ENCODE measurements at regions not wholly inside any gene's neighbourhood (a gene's known extent, or its start where the extent isn't known, plus 50 kb on each side); places are given as distances from the start of the nearest gene placed in this dataset.

DNA sequence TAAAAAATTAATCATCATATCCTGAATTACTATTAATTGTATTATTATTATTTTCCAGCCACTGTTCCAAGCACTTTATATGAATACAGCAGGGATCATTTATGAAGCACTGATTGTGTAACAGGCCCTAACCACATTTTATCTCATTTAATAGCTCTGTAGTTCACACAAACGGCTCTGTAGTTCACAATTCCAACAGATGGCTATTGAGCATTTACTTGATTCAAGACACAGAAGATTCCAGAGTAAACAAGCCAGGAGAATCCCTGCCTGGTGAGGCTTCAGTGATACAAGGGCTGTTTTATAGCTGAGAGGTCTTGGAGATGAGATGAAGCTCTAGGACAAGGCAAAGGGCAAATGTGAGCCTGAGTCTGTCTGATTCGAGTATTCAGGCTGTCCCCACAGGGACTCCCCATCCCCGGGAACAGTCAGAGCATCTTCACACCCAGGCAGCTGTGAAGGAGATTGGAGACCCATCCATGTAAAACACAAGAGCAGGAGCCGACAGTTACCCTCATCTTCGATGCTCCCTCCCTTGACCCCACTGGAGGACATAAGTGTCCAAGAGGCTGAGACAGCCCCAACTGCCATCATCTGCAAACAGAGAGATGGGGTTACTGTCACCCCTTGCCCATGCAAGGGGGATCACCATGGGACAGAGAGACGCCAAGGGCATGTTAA lies 222.5 kb downstream of the MN1 start:
- no peaks in the 10 kb centered on the region for H3K9me3 Mint-ChIP-seq (ENCODE audit: low read depth)
- no peaks in the 10 kb centered on the region for H3K36me3 Mint-ChIP-seq
- no peaks in the 10 kb centered on the region for H3K4me1 Mint-ChIP-seq (ENCODE audit: low read depth)
- H3K4me3 Mint-ChIP-seq = no peak overlapping the region
- H3K27ac Mint-ChIP-seq = no peak overlapping the region
- H3K27me3 Mint-ChIP-seq = peaks cover 9% of the 10 kb centered on the region

GRCh38 chr22:27580311-27580897 lies 221.2 kb downstream of the MN1 start:
- H3K27ac Mint-ChIP-seq = no peak overlapping the region
- H3K27me3 Mint-ChIP-seq = peaks cover 5% of the 10 kb centered on the region
- no peaks in the 10 kb centered on the region for H3K9me3 Mint-ChIP-seq (ENCODE audit: low read depth)

DNA sequence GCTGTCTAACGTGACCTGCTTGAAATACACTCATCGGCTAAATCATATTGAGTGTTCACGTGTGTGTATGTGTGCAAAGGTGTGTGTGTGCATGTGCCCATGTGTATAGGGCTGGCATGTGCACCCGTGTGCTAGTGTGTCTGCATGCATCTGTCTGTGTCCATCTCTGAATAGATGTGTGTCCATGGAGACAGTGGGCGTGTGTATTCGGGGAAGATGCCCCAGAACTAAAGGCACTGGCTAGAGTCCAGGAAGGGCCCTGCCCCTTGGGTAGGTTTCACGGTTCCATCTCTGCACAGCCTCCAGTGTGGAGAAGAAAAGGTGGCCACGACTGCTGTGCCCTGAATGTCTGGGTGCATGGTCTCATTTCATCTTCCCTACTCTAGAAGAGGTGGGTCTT lies 220.3 kb downstream of the MN1 start:
- Mint-ChIP-seq H3K4me3 (no peak overlapping the region), H3K36me3 (no peaks in the 10 kb centered on the region), H3K27me3 (peaks cover 6% of the 10 kb centered on the region), H3K9me3 (ENCODE audit: low read depth) (no peaks in the 10 kb centered on the region), H3K4me1 (ENCODE audit: low read depth) (no peaks in the 10 kb centered on the region), H3K27ac (no peak overlapping the region)

More at GRCh38 chr22:27580311-27580897, 221.2 kb downstream of the MN1 start:
- no peaks in the 10 kb centered on the region for H3K36me3 Mint-ChIP-seq
- no peaks in the 10 kb centered on the region for H3K4me1 Mint-ChIP-seq (ENCODE audit: low read depth)
- no peak overlapping the region for H3K4me3 Mint-ChIP-seq

GRCh38 chr22:27581688-27582087 lies 219.9 kb downstream of the MN1 start:
- H3K9me3 Mint-ChIP-seq (ENCODE audit: low read depth) = no peaks in the 10 kb centered on the region
- H3K4me3 Mint-ChIP-seq = no peak overlapping the region
- H3K27me3 Mint-ChIP-seq = peaks cover 6% of the 10 kb centered on the region
- no peaks in the 10 kb centered on the region for H3K4me1 Mint-ChIP-seq (ENCODE audit: low read depth)
- H3K36me3 Mint-ChIP-seq = no peaks in the 10 kb centered on the region
- H3K27ac Mint-ChIP-seq = no peak overlapping the region

- no peak overlapping the region for H3K4me3 Mint-ChIP-seq
- H3K27me3 Mint-ChIP-seq = peaks cover 6% of the 10 kb centered on the region
- no peaks in the 10 kb centered on the region for H3K4me1 Mint-ChIP-seq (ENCODE audit: low read depth)
- H3K36me3 Mint-ChIP-seq = no peaks in the 10 kb centered on the region
- no peak overlapping the region for H3K27ac Mint-ChIP-seq
- no peaks in the 10 kb centered on the region for H3K9me3 Mint-ChIP-seq (ENCODE audit: low read depth)
Observed at GRCh38 chr22:27583856-27584255, 217.7 kb downstream of the MN1 start.

GRCh38 chr22:27585141-27585540 lies 216.4 kb downstream of the MN1 start:
- Mint-ChIP-seq H3K4me3 (no peak overlapping the region), H3K36me3 (no peaks in the 10 kb centered on the region), H3K4me1 (ENCODE audit: low read depth) (no peaks in the 10 kb centered on the region), H3K27ac (no peak overlapping the region), H3K9me3 (ENCODE audit: low read depth) (no peaks in the 10 kb centered on the region), H3K27me3 (peaks cover 8% of the 10 kb centered on the region)

DNA sequence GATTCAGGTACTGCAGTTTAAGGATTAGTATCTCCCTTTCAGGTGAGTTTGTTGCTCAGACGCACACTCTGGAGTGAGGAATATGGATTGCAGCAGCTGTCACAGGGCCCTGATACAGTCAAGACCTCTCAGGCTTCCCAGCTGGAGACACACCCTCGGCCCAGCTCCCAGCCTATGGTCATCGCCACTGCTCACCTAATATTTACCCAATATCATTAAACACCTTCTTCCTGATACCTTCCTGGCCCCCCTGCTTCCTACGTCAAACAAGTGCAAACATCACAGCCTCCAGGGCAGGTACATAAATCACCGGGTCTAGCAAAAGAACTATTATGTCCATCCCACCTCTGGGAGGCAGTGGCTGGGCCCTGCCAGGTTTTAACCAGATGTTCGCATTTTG lies 213.3 kb downstream of the MN1 start:
- peaks cover 7% of the 10 kb centered on the region for H3K27me3 Mint-ChIP-seq
- no peaks in the 10 kb centered on the region for H3K4me1 Mint-ChIP-seq (ENCODE audit: low read depth)
- H3K36me3 Mint-ChIP-seq = no peaks in the 10 kb centered on the region
- no peaks in the 10 kb centered on the region for H3K9me3 Mint-ChIP-seq (ENCODE audit: low read depth)
- H3K27ac Mint-ChIP-seq = no peak overlapping the region
- H3K4me3 Mint-ChIP-seq = no peak overlapping the region

- H3K27me3 Mint-ChIP-seq = peaks cover 7% of the 10 kb centered on the region
Observed at GRCh38 chr22:27588915-27589314, 212.6 kb downstream of the MN1 start.

DNA sequence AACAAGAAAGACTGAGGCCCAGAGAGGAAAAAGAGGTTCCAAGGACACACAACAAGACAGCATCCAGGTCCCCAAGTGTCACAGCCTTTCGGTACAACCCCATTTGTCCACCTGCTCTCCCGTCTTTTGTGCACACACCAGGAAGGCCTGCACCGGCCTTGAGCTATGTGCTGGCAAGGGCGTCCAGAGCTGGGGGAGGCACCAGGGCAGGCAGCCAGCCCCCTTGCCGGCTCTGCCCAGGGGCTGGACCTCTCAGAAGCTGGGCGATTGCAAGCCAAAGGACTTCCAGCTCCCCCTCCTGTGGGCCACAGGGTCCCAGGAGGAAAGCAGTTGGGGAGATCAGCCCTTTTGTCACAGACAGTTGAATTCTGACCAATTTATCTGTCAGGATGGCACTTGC lies 210.5 kb downstream of the MN1 start:
- no peaks in the 10 kb centered on the region for H3K4me1 Mint-ChIP-seq (ENCODE audit: low read depth)
- peaks cover 7% of the 10 kb centered on the region for H3K27me3 Mint-ChIP-seq
- no peak overlapping the region for H3K27ac Mint-ChIP-seq
- no peak overlapping the region for H3K4me3 Mint-ChIP-seq
- no peaks in the 10 kb centered on the region for H3K36me3 Mint-ChIP-seq
- no peaks in the 10 kb centered on the region for H3K9me3 Mint-ChIP-seq (ENCODE audit: low read depth)

More at GRCh38 chr22:27588915-27589314, 212.6 kb downstream of the MN1 start:
- Mint-ChIP-seq H3K4me1 (ENCODE audit: low read depth) (no peaks in the 10 kb centered on the region), H3K27ac (no peak overlapping the region), H3K9me3 (ENCODE audit: low read depth) (no peaks in the 10 kb centered on the region), H3K36me3 (no peaks in the 10 kb centered on the region), H3K4me3 (no peak overlapping the region)

GRCh38 chr22:27593378-27593777 lies 208.2 kb downstream of the MN1 start:
- Mint-ChIP-seq H3K27ac (no peak overlapping the region), H3K4me3 (no peak overlapping the region), H3K9me3 (ENCODE audit: low read depth) (no peaks in the 10 kb centered on the region), H3K27me3 (peaks cover 5% of the 10 kb centered on the region), H3K4me1 (ENCODE audit: low read depth) (no peaks in the 10 kb centered on the region), H3K36me3 (no peaks in the 10 kb centered on the region)

- no peak overlapping the region for H3K27ac Mint-ChIP-seq
- no peaks in the 10 kb centered on the region for H3K36me3 Mint-ChIP-seq
- H3K4me3 Mint-ChIP-seq = no peak overlapping the region
- H3K27me3 Mint-ChIP-seq = peaks cover 3% of the 10 kb centered on the region
- H3K4me1 Mint-ChIP-seq (ENCODE audit: low read depth) = no peaks in the 10 kb centered on the region
- H3K9me3 Mint-ChIP-seq (ENCODE audit: low read depth) = no peaks in the 10 kb centered on the region
Observed at GRCh38 chr22:27594020-27594419, 207.5 kb downstream of the MN1 start.

DNA sequence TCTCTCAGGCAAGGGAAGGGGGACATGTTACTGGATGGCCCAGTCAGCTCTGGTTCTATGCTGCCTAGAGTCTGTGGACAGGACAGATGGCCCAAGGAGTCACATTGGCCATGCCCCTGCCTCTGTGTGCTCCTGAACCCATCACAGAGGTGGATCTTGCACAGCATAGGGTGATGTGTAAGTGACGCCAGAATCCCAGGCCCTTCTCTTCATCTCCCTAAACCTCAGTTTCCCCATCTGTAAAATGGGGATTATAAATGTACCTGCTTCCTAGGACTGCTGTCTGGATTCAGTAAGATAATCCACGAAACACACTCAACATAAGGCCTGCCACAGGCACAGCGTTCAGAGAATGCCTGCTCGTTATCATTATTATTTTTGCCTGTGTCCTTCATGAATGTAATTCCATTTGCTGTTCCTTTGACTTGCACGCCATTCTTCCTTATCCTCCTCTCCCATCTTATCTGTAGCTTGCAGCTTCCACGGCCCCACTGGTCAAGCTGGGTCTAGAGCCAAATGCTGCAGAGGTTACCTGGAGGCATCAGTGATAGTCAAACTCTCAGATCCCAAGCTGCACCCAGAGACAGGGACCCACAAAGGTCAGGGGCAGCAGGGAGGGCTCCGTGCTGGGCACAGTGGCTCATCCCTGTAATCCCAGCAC lies 207.0 kb downstream of the MN1 start:
- H3K4me1 Mint-ChIP-seq (ENCODE audit: low read depth) = no peaks in the 10 kb centered on the region
- H3K4me3 Mint-ChIP-seq = no peak overlapping the region
- peaks cover 3% of the 10 kb centered on the region for H3K27me3 Mint-ChIP-seq
- no peak overlapping the region for H3K27ac Mint-ChIP-seq
- H3K9me3 Mint-ChIP-seq (ENCODE audit: low read depth) = no peaks in the 10 kb centered on the region
- no peaks in the 10 kb centered on the region for H3K36me3 Mint-ChIP-seq

- H3K36me3 Mint-ChIP-seq = no peaks in the 10 kb centered on the region
- H3K27me3 Mint-ChIP-seq = peaks cover 3% of the 10 kb centered on the region
Observed at GRCh38 chr22:27596133-27596870, 205.3 kb downstream of the MN1 start.

DNA sequence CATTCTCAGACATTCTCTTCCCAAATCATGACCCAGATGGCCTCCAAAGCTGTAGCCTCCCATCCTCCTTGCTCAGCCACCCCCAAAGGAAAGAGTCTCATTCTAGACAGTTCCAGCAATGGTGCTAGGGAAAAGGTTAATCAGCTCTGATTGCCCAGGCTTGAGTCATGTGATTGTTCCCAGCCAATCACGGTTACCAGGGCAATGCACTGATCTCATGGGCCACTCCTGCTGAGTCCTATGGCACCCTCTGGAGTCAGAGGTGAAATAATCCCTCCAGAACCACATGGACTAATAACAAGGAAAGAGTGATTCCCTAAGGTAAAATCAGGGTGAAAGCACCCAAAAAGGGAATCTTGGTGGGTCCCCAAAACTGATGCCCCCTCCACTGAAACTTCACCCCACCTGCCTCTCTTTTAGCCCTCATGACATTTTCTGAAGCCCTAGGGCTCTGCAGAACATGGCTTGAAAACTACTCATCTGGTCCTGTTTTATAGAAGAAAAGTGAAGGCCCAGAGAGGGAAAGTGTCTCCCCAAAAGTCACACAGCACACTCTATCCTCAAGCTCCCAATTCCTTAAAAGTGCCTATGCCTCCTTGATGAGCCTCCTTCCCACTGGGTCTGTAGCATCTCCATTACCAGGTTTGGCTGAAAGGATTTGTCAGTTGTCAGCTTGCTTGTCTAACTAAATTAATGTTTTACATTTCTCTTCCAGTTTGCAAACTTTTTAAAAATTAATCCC lies 203.7 kb downstream of the MN1 start:
- no peaks in the 10 kb centered on the region for H3K4me1 Mint-ChIP-seq (ENCODE audit: low read depth)
- H3K27me3 Mint-ChIP-seq = peaks cover 4% of the 10 kb centered on the region
- H3K27ac Mint-ChIP-seq = no peak overlapping the region
- no peaks in the 10 kb centered on the region for H3K9me3 Mint-ChIP-seq (ENCODE audit: low read depth)
- H3K36me3 Mint-ChIP-seq = no peaks in the 10 kb centered on the region
- H3K4me3 Mint-ChIP-seq = no peak overlapping the region

More at GRCh38 chr22:27596133-27596870, 205.3 kb downstream of the MN1 start:
- H3K27ac Mint-ChIP-seq = no peak overlapping the region
- H3K4me1 Mint-ChIP-seq (ENCODE audit: low read depth) = no peaks in the 10 kb centered on the region
- no peak overlapping the region for H3K4me3 Mint-ChIP-seq
- H3K9me3 Mint-ChIP-seq (ENCODE audit: low read depth) = no peaks in the 10 kb centered on the region
